HK-2 (cell line): ENCODE measurements at regions not wholly inside any gene's neighbourhood (a gene's known extent, or its start where the extent isn't known, plus 50 kb on each side); places are given as distances from the start of the nearest gene placed in this dataset.

Experiments
- DNase-seq: peaks from one replicate; pipeline ENCODE4 v3.0.0-alpha.2; 2018; ENCODE audit not compliant: unreplicated experiment

DNA sequence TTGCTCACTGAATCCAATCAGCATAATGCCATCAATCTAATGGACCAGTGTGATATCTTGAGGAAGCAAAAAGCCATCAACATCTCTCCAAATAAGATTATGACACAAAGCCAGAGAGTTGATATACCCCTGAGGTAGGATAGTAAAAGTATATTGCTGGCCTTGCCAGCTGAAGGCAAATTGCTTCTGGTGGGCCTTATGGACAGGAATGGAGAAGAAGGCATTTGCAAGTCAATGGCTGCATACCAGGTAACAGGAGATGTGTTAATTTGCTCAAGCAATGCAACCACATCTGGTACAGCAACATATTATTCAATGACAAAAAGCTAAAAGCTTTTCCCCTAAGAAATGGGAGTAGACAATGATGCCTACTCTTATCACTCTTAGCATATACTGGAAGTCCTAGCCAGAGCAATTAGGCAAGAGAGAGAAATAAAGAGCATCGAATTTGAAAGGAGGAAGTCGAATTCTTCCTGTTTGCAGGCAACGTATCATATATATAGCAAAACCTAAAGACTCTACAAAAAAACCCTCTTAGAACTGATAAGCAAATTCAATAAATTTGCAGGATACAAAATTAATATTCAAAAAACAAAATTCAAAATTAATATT is 216.1 kb upstream of the RASA1 start:
- DNase-seq = no peak

DNA sequence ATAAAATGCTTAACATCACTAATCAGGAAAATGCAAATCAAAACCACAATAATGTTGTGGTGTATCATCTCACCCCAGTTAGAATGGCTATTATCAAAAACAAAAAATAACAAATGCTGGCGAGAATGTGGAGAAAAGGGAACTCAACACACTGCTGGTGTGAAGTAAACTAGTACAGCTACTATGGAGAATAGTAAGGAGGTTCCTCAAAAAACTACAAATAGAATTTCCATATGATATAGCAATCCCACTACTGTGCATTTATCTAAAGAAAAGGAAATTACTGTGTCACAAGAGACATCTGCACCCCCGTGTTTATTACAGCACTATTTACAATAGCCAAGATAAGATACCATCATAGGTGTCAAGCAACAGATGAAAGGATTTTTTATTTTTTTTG is 214.5 kb upstream of the RASA1 start:
- no peak for DNase-seq

DNA sequence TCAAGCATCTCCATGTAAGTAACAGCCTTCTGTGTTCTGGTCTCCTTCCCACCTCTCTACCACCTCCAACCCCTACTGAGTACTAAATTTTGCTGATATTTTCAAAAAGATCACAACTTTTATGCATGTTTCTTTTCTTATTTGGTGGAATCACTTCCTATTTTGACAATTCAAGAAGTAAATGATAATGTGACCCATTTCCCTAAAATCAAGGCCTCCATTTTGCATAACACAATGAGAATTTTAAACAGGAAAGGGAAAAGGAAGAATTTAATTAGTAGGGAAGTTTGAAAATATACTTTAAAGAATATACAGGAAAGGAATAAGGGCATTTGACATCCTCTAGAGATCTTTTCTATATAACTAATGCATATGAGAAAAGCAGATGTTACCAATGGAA is 212.9 kb upstream of the RASA1 start:
- DNase-seq = no peak

DNA sequence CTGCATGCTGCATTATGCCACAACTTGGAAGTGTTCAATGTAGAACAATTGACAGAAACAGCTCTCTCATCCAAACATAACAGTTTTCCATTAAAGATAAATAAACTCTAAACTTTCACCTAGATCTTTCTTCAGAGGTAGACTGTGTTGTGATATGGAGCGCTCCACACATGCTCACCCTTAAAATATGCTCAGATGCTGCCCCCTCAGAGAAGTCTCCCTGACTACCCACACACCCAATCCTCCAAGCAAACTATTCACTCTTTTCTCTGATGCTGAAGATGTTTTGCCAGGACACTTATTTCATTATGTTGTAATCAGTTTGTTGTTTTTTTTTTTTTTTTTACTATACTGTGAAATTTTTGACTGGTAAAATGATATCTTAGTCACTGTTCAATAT is 206.6 kb upstream of the RASA1 start:
- DNase-seq = no peak

DNA sequence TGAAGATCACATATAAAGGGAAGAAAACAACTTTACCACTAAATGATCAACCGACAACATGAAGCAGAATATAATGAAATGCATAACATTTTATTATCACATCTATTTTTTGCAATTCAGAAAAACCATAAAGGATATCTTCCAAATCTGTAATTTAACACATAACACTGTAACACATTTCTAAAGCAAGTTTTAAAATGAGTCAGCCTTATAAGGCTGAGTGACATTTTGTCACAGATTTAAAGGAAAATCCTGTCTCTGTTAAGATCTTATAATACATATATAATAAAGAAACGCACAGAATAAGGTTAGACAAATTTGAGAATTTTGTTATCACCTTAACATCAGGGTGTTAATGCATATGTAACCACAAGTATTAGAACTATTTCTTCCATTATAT is 198.4 kb upstream of the RASA1 start:
- no peak for DNase-seq

DNA sequence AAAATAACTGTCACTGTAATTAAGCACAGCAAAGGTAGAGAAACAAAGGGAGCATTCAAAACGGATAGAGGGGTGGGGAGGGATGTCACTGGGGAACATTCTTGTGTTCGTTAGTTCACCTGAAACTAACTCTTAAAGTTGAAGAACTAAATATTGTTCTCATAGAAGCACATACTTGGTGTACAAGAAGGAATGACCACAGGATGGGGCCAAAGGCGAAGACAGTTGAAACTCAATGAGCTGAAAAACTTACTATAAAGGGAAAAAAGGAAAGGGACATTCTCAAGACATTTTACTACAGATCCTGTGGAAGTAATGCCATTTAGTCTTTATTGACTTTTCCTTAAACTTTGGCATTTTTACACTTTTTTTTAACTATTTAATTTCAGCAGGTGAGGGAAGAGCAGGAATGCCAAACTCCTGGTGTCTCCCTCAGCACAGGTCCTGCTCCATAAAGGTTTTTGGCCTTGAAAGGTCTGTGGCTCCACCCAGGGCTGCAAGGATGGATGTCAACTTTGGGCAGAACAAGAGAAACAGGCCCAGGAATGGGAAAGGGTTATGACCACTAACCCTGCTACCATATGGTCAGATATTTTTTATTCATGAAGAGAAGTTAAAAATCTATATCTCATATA is 197.6 kb upstream of the RASA1 start:
- DNase-seq = peak; percentile 21

DNA sequence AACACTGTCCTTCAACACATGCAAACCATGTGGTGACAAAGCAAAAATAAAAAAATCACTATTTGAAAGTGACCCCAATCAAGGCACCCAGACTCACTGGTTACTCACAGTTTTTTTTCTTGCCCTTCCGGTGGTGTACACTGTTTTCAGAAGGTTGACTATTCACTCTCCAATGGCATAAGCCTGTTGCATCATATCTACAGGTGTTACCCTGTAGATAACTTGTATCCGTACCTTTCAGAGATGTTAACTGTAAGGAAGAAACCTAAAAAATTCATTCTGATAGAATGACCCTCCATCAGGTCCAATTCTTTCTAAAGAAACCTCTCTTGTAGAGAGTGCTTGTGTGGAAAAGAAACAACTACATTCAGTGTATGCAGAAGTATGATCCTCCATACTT is 193.6 kb upstream of the RASA1 start:
- no peak for DNase-seq

DNA sequence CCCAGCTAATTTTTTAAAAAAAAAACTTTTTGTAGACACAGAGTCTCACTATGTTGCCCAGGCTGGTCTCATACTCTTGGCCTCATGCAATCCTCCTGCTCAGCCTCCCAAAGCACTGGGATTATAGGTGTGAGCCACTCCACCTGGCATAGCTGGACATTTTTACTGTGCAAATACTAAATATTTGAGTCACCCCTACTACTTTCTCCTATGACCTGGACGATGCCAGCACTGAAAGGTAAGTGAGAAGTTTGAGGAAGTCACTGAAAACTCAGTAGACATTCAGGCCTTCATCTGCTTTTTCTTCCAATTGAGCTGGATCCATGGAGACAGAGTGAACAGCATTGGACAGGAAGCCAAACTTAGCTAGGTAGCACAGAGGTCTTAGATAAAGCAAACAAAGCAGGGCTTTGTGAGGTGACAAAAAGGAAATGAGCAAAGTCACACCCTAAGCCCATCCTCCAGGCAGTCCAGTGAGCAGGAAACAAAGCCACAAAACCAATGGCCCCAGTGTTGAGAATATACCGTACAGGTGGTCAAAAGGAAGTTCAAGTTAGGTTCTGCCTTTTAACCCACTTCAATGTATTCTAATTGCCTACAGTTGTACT is 192.6 kb upstream of the RASA1 start:
- DNase-seq = peak; percentile 1

DNA sequence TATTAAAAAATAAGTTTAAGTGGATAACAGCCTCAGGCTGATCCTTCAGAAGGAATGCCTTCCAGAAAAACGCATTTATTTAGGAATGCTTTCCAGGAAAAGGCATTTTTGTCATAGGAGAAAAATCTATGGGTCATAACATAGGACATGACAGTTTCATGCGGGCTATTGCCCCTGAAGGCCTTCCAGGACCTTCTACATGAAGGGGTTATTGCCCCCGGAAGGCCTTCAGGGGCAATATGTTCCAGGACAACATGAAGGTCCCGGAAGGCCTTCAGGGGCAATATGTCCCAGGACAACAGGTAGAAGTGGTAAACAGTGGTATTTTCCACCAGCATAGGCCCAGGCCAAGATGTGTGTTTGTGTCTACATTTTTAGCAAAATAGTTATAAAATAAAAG is 191.3 kb upstream of the RASA1 start:
- no peak for DNase-seq

DNA sequence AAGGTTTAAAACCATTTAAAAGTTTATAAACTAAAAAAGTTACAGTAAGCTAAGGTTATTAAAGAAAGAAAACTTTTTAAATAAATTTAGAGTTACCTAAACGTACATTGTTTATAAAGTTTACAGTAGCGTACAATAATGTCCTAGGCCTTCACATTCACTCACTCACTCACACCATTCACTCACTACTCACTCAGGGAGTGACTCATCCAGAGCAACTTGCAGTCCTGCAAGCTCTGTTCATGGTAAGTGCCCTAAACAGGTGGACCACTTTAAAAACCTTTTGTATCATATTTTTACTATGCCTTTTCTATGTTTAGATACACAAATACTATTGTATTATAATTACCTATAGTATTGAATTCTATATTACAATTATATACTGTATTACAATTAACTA is 190.8 kb upstream of the RASA1 start:
- DNase-seq = no peak

DNA sequence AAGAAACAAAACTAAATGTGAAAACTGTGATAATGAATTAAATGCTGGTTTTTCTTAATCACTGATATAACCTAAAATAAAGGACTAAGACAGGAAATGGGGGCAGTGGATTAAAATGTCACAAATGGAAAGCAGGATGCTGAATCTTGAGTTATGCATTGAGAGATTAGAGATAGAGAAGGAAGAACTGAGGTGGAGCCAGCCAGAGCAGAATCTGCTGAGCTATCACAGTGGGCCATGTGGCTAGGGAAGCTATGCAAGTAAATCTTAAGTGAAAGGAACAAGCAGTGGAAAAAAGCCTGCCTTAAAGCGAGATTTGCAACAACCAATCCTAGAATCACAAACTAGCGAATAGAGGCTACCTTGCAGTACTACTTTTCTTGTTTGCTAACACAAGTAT is 188.5 kb upstream of the RASA1 start:
- no peak for DNase-seq

DNA sequence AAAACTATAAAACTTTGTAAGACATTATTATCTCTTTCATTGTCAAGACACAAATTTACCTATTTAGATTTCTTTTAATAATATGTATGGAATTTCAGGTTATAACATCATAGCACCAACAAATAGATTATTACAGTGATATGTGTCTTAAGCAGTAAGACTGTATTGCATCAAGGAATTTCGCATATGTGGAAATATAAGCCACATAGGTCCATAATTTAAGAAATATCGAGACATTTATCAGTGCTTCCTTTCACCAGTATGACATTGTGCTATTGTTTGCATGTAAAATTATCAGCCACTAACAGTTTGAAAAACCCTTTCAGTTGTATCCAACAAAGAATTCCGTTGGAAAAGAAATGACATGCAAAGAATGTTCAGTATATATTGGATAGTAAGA is 186.7 kb upstream of the RASA1 start:
- DNase-seq = no peak

DNA sequence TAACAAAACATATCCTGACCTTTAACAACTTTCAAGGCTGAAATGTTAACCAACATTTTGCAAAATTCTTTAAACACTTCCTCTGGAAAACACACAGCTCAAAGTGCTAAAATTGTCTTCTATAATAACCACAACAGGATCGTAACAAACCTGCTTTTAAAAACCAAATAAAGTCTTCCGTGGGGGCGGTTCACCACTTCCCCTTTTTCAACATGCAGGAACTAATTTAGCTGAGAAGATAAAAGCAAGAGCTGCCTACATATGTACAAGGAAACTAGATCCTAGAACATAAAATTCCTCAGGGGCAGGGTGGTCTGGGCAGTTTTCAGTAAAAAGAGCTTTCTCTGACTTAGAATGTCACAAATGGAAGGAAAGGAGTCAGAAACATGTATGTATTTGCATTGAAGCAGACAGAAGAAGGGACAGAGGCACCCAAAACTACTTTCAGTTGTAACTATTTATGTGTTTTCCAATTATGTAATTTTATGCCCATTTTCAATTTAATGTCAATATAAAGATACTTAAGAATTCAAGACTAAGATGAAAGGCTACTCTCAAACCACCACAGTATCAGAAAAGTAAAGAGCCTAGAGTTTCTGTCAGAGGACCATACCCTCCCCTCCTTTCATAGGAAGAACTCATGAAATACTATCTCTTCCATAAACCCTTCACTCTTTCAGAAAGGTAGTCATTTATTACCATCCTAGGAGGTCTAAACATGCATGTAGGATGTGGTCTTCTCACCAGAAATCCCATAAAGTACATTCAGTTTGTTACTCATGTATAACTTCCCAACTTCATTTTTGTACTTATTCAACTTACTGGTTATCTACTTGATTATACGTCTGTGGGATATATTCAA is 185.9 kb upstream of the RASA1 start:
- DNase-seq = no peak

DNA sequence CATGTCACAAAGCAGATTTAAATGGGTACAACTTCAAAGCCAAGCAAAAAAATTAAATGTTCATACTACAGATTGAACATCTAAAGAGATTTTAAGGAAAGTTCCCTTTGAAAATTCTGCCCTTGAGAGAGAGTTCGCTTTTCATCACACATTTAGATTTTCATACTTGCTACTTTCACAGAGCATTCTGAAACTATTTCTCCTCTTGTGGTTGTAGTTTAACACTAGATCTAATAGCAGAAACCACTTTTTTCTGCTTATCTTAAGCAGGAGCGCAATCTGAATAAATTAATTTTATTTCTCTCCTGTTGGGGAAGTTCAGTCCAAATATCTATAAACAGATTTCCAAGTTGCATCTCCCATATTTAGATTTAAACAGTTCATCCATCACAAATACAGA is 173.3 kb upstream of the RASA1 start:
- no peak for DNase-seq

DNA sequence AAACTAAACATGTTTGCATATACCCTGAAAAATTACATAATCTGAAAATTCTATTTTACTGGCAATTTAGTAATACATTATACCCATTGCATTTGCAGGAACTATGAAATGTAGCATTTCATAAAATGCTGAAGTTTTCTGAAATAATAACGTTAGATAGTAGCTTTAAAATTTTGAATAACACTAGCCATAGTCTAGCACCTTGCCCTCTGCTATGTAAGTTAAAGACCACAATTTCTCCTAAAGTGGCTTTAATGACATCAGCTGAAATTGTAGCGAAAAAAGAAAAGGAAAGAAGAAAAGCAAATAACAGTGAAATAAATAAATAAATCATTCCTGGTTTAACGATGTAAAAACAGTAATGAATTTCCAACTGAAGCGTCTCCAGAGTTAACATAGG is 172.8 kb upstream of the RASA1 start:
- DNase-seq = no peak

DNA sequence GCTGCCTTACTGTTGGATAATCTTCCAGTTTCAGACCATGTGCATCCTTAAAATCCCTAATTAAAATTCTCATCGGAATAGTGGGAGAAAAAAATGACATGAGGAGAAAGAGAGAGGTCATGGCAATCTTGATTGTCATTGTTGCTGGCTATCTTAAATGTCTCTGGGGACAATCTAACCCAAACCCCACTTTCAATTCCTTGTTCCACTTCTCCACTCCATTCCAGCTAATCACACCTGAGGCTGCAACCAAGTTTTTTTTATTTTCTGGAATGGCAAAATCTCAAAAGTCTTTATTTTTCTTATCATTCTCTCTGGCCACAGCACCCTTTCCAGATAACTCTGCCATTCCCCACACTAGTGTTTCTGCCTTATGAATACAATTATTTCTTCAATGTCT is 171.9 kb upstream of the RASA1 start:
- DNase-seq = no peak

DNA sequence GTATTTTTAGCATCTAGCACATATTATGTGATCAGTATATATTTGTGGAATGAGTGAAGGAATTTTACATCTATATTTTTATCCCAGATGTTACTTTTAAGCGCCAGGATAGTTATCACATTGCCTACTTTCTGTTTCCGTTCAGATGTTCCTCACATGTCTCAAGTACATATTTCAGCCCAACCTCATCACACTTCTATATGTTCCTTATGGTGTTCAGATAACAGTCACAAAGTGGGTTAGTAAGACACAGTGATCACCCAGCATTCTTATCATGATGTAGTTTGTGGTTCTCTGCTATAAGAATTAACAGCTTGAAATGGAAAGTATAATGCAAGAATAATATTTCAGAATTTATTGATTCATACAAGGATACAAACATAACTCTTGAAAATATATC is 170.0 kb upstream of the RASA1 start:
- no peak for DNase-seq

DNA sequence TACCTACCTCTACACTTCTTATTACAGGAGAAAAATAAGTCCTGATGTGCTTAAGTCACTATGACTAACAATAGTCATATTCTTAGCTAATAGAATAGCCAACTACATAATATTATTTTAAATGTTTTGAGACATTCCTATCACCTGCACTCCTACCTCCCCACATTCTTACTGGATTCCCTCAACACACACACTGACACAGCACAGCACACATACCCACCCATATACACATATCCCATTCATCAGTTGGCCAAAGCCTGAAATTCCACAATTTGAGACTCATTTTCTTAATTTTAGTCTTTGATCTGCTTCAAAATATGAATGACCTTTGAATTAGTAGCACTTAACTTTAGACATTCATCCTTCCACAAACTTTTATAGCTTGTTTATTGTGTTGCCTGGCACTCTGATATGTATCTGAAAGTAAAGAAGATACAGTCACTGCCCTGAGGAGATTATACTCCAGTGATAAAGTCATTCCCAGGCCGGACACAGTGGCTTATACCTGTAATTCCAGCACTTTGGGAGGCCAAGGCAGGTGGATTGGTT is 168.3 kb upstream of the RASA1 start:
- no peak for DNase-seq

DNA sequence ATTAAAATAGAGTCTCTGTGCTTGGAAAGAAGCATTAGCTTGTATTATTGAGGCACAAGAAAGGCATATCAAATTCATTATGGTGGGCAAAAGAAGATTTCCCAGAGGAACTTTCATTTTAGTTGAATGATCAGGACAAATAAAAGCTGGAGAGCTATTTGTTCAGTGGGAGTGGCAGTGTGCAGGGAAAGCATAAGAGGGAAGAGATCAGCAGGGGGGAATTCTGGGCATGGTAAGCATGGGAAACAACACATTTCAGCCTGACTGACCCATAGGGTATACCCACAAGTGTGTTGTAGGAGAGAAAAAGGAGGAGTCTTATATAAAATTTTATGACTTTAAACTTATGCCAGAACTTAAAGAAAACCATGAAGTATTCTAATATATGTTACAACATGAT is 167.7 kb upstream of the RASA1 start:
- no peak for DNase-seq

DNA sequence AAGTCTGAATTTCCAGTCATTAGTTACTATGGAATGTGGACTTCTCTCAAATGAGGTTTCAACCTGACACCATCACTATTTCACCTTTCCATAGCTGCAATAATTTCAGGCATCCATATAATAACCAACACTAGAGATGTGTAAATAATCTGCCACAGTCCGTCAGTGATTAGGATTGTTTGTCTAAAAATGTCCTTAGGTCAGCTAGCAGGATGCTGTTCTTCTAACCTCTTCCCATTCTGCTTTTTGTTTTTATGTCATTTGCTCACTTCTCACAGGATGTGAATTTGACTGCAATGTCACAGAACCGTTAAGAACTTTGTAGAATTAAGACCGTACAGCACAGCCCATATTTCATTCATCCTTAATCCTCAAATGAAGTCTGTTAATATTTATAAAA is 166.4 kb upstream of the RASA1 start:
- no peak for DNase-seq

DNA sequence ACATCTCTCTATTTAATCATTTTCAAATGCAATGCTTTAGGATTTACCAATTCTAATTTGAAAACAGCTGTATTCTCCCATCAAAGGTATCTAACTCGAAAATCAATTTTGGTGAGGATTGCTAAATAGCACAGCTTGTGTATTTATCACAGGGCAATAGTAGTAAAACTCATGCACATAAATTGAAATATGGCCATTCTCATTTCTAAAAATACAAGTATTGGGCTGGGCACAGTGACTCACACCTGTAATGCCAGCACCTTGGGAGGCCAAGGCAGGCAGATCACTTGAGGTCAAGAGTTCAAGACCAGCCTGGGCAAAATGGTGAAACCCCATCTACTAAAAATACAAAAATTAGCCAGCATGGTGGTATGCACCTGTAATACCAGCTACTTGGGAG is 164.8 kb upstream of the RASA1 start:
- DNase-seq = no peak

DNA sequence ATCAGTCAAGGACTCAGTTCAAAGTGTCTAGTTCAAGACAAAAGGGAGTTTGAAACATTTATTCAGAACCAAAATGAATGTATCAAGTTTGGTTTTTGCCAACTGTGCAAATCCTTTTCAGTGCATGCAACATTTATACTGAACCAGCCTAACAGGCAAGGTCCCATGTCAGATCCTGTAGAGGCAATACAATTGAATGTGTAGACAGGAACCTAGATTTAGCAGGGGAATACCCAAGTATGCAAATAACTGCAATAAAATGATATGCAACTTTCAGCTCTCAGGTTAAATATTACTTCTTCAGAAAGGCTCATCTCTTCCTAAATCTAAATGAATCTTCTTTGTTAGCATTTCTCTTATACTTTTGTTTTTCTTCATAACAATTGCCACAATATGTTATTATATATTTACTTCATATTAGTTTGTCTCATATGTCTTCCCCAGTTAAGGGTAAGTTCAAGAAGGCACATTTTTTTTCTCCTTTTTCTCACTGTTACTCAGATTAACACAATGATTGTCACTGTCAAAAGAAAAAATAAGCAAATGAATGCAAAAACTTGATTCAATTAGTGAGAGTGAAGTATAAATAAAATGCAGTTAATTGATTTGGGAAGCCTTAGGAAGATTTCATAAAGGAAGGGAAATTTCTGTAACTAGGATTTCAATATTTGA is 163.9 kb upstream of the RASA1 start:
- DNase-seq = no peak
